Prostate gland (tissue), 2 donors: ENCODE measurements at regions not wholly inside any gene's neighbourhood (a gene's known extent, or its start where the extent isn't known, plus 50 kb on each side); places are given as distances from the start of the nearest gene placed in this dataset.

Experiments used
- DNase-seq: peaks from one replicate; pipeline ENCODE4 v3.0.0-alpha.2; 2019; ENCODE audit warnings: low spot score
- H3K27ac ChIP-seq, 2 donors: fragments of 200-600 bp; sonication (generic); 2 replicates each; pipeline ENCODE4 v1.5.1; 2017 to 2019
- H3K27me3 ChIP-seq: fragments of 200-600 bp; sonication (generic); replicated peaks from 2 replicates; pipeline ENCODE4 v1.5.1; 2019; ENCODE audit not compliant: insufficient read depth
- H3K36me3 ChIP-seq, 2 donors: fragments of 200-600 bp; sonication (generic); 1 replicate in 1 of 2; 2 replicates in 1 of 2; pipeline versions ENCODE4 v1.5.1 to v1.8.1; 2017 to 2019
- H3K4me1 ChIP-seq: fragments of 200-600 bp; sonication (generic); replicated peaks from 2 replicates; pipeline ENCODE4 v1.5.1; 2019
- H3K4me3 ChIP-seq, 2 donors: fragments of 200-600 bp; sonication (generic); 2 replicates each; pipeline ENCODE4 v1.5.1; 2017 to 2019
- H3K9me3 ChIP-seq: fragments of 200-600 bp; sonication (generic); 2 replicates; pipeline ENCODE4 v1.5.1; 2017
- POLR2A ChIP-seq: fragments of 450-650 bp; IDR thresholded peaks from one replicate; pipeline ENCODE4 v1.6.1; 2016; ENCODE audit warnings: antibody characterized with exemption, mild to moderate bottlenecking
- POLR2AphosphoS5 ChIP-seq: sonication (generic); formaldehyde crosslinking; IDR thresholded peaks from one replicate; pipeline ENCODE4 v1.6.1; 2017; ENCODE audit warnings: antibody characterized with exemption
- WGBS: methylation state at CpG from one replicate; pipeline ENCODE4 v1.1.5; 2018; 5-methylcytosine and 5-hydroxymethylcytosine counted together
- intact Hi-C: fragments of 100-400 bp; cut with DNase I; formaldehyde crosslinking; loops from one replicate; pipeline ENCODE4 v1.14.2; 2022
- TF ChIP-seq, protein P1 (sequence below), 4 experiments: fragments of 200-600 bp in 2 of 4; fragments of 450-650 bp in 2 of 4; sonication (generic) in 2 of 4; IDR thresholded peaks; 1 replicate in 3 of 4; 2 replicates in 1 of 4; pipeline ENCODE4 v1.5.1; 2016 to 2019; ENCODE audit warnings: antibody characterized with exemption in 4 of 4, mild to moderate bottlenecking in 2 of 4, moderate library complexity in 2 of 4

DNA sequence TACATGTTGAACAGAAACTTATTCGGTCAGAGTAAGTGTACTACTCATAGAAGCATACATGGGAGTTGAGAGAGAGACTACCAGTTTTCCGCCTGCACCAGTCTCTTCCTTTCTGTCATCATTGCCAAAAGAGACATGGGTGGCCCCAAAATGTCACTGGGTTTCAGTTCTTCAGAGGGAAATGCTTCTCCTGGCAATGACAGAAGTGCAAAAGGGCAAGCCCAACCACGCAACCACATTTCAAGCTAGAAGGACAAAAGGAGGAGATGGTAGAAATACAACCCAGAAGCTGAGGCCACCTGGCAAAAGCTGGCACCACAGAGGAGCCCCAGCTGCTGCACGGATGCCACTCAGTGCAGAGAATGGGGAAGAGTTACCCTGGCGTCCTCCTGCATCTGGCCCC is 320.1 kb downstream of the BCOR start:
- intact Hi-C loops, result no loop called here
- no peaks in the 10 kb centered on the region for H3K9me3 ChIP-seq
- TF ChIP-seq POLR2A (no peak), POLR2AphosphoS5 (no peak)
- TF ChIP-seq, protein P1, sequence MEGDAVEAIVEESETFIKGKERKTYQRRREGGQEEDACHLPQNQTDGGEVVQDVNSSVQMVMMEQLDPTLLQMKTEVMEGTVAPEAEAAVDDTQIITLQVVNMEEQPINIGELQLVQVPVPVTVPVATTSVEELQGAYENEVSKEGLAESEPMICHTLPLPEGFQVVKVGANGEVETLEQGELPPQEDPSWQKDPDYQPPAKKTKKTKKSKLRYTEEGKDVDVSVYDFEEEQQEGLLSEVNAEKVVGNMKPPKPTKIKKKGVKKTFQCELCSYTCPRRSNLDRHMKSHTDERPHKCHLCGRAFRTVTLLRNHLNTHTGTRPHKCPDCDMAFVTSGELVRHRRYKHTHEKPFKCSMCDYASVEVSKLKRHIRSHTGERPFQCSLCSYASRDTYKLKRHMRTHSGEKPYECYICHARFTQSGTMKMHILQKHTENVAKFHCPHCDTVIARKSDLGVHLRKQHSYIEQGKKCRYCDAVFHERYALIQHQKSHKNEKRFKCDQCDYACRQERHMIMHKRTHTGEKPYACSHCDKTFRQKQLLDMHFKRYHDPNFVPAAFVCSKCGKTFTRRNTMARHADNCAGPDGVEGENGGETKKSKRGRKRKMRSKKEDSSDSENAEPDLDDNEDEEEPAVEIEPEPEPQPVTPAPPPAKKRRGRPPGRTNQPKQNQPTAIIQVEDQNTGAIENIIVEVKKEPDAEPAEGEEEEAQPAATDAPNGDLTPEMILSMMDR (IDR thresholded peaks at IDR 0.05), result no peak
- H3K27me3 ChIP-seq, result no peaks in the 10 kb centered on the region
- H3K27ac ChIP-seq, result no peak overlapping the region
- 85% methylated on average over 5 of the region's 5 CpGs for WGBS
- H3K36me3 ChIP-seq, result no peaks in the 10 kb centered on the region
- no peak for DNase-seq
- no peaks in the 10 kb centered on the region for H3K4me1 ChIP-seq
- no peak overlapping the region for H3K4me3 ChIP-seq

DNA sequence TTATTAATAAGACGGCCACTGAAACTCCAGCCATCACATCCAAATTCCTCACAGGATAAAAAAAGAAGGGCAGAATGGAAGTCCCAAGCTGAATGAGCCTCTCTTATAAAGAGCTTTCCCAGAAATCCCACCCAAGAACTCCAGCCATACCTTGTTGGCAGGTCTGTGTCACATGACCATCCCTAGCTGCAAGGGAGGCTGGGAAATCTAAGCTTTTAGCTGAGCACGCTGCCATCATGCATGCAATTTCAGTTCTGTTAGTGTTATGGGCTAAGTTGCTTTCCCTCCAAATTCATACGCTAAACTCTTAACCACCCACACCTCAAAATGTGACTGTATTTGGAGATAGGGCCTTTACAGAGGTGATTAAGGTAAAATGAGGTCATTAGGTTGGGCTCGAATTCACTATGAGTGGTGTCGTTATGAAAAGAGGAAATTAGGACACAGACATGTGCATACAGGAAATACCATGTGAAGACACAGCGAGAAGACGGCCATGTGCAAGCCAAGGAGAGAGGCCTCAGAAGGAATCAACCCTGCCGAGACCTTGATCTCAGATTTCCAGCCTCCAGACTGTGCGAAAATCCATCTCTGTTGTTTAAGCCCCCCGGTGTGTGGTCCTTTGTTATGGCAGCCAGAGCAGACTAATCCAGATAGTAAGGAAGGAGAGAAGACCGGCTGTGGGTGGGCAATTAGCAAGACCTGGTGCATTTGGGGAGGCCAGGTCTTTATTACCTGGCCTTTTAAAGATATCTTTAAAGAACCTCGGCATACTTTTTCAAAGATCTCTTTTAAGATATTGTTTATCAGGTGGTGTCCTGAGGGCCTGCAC is 317.6 kb downstream of the BCOR start:
- Histone ChIP-seq H3K27ac (no peak overlapping the region), H3K27me3 (no peaks in the 10 kb centered on the region), H3K9me3 (no peaks in the 10 kb centered on the region), H3K4me3 (no peak overlapping the region), H3K4me1 (no peaks in the 10 kb centered on the region), H3K36me3 (no peaks in the 10 kb centered on the region)
- TF ChIP-seq POLR2A, result no peak
- no peak for TF ChIP-seq POLR2AphosphoS5
- TF ChIP-seq, protein P1 (IDR thresholded peaks at IDR 0.05), result no peak
- WGBS, result 85% methylated on average over 12 of the region's 12 CpGs
- intact Hi-C loops, result no loop called here
- no peak for DNase-seq

DNA sequence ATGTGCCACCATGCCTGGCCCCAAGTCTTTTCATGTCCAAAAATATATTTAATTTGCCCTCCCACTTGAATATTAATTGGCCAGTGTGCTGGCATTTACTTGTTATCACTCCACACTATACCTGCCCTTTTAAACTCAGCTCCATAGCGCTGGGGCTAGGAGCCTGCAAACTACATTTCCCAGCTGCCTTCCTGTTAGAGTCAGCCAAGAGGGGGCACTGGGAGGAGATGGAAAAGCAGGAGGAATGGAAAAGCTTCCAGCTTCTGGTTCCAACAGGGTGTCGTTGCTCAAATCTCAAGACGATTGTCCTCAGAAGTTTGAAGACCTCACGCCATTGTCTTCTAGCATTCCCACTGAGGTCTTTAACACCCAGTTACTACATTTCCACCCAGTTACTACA is 315.5 kb downstream of the BCOR start:
- H3K27me3 ChIP-seq, result no peaks in the 10 kb centered on the region
- 84% methylated on average over 4 of the region's 4 CpGs for WGBS
- H3K4me1 ChIP-seq, result no peaks in the 10 kb centered on the region
- TF ChIP-seq POLR2A (no peak), POLR2AphosphoS5 (no peak)
- TF ChIP-seq, protein P1 (IDR thresholded peaks at IDR 0.05), result no peak
- intact Hi-C loops, result no loop called here
- H3K36me3 ChIP-seq, result no peaks in the 10 kb centered on the region
- DNase-seq, result no peak
- no peaks in the 10 kb centered on the region for H3K9me3 ChIP-seq
- no peak overlapping the region for H3K4me3 ChIP-seq
- H3K27ac ChIP-seq, result no peak overlapping the region

DNA sequence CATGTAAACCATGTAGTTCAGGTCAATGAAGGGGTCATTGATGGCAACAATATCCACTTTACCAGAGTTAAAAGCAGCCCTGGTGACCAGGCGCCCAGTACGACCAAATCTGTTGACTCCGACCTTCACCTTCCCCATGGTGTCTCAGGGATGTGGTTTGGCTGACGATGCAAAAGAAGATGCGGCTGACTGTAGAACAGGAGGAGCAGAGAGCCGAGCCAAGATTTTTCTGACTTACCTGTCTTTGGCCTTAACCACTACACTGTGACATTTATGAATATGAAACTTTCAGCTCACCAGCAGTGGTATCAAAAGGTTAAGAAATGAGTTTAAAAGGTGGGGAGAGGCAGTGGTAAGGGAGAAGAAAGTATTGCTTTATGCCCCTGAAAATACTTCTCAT is 309.8 kb downstream of the BCOR start:
- intact Hi-C loops, result no loop called here
- WGBS, result 97% methylated on average over 5 of the region's 6 CpGs
- DNase-seq, result no peak
- Histone ChIP-seq H3K36me3 (no peaks in the 10 kb centered on the region), H3K9me3 (no peaks in the 10 kb centered on the region), H3K4me3 (no peak overlapping the region), H3K27ac (no peak overlapping the region), H3K27me3 (no peaks in the 10 kb centered on the region), H3K4me1 (no peaks in the 10 kb centered on the region)
- TF ChIP-seq, protein P1 (IDR thresholded peaks at IDR 0.05), result no peak
- TF ChIP-seq POLR2A, result no peak
- no peak for TF ChIP-seq POLR2AphosphoS5

DNA sequence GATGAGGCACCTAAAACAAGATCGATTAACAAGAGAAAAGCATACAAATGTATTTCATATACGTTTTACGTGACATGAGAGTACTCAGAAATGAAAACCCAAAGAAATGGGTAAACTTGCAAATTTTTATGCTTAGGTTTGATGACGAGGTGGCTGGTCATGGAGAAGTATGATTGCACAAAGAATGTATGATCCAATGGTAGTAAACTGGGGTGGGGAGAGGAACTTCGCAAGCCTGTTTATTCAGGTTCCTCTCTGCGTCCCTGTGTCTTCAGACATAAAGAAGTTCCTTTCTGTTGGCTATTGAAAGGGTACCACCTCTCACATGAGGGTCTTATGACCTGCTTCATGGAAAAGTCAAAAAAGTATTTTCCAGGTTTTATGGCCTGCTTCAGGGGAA is 309.2 kb downstream of the BCOR start:
- no peak overlapping the region for H3K4me3 ChIP-seq
- no peaks in the 10 kb centered on the region for H3K9me3 ChIP-seq
- no peak for DNase-seq
- no peaks in the 10 kb centered on the region for H3K27me3 ChIP-seq
- H3K36me3 ChIP-seq, result no peaks in the 10 kb centered on the region
- TF ChIP-seq, protein P1 (IDR thresholded peaks at IDR 0.05), result no peak
- no peak for TF ChIP-seq POLR2AphosphoS5
- TF ChIP-seq POLR2A, result no peak
- H3K4me1 ChIP-seq, result no peaks in the 10 kb centered on the region
- no peak overlapping the region for H3K27ac ChIP-seq
- intact Hi-C loops, result no loop called here
- 90% methylated on average over 6 of the region's 6 CpGs for WGBS
